Left ventricle myocardium superior (tissue), 1 donor: ENCODE measurements at regions not wholly inside any gene's neighbourhood (a gene's known extent, or its start where the extent isn't known, plus 50 kb on each side); places are given as distances from the start of the nearest gene placed in this dataset.
A peak's percentile ranks its signal among the peaks of the same experiment; 100 is the strongest.
"Not testable (repeated sequence)": the region's sequence is repeated elsewhere in the genome, so short reads cannot be mapped to it uniquely, and the experiment has no call there.

Experiments
- ATAC-seq: fragments of 200-7000 bp; cut with Tn5 transposase; one replicate; pipeline ENCODE4 v1.9.1; 2020; ENCODE audit warnings: mild to moderate bottlenecking, moderate library complexity
- DNase-seq: peaks from one replicate; pipeline ENCODE4 v3.0.0-alpha.2; 2020
- intact Hi-C: fragments of 100-400 bp; cut with micrococcal nuclease; formaldehyde crosslinking; loops from one replicate; pipeline ENCODE4 v1.11.0; 2022
- donor health status: DM: no; HTN: yes; CAD: no; lungs with severe emphysema.

- DNase-seq (no peak), ATAC-seq (no peak)
- intact Hi-C loops = no loop called here
These were observed 90.1 kb downstream of the SREK1 start for GRCh38 chr5:66234241-66234640.

GRCh38 chr5:66238435-66238834 is 94.3 kb downstream of the SREK1 start:
- DNase-seq (no peak), ATAC-seq (no peak)
- intact Hi-C loops = no loop called here

- intact Hi-C loops = no loop called here
- DNase-seq = no peak
- no peak for ATAC-seq
These were observed 94.9 kb downstream of the SREK1 start for GRCh38 chr5:66239034-66239433.

- intact Hi-C loops = no loop called here
- DNase-seq (no peak), ATAC-seq (no peak)
These were observed 97.2 kb downstream of the SREK1 start for GRCh38 chr5:66241136-66241825.

- ATAC-seq (no peak), DNase-seq (no peak)
- intact Hi-C loops = no loop called here
These were observed 98.1 kb downstream of the SREK1 start for GRCh38 chr5:66242050-66242715.

DNA sequence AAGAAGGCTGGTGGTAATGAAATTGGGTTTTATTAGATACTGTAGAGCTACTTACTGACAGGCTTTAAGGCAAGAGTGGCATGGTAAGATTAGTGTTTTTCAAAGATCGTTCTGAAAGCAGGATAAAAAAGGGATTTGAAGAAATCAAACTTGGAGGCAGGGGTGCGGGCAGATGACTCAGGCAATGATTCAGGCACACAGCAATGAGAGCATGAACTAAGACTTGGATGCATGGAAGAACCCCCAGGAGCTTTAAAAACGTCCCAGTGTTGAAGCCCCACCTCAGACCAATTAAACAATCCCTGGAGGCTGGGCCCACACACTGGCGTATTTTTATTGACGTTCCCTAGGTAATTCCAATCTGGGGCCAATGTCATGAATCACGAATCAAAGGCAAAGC is 102.5 kb downstream of the SREK1 start:
- ATAC-seq (no peak), DNase-seq (no peak)
- intact Hi-C loops = no loop called here

DNA sequence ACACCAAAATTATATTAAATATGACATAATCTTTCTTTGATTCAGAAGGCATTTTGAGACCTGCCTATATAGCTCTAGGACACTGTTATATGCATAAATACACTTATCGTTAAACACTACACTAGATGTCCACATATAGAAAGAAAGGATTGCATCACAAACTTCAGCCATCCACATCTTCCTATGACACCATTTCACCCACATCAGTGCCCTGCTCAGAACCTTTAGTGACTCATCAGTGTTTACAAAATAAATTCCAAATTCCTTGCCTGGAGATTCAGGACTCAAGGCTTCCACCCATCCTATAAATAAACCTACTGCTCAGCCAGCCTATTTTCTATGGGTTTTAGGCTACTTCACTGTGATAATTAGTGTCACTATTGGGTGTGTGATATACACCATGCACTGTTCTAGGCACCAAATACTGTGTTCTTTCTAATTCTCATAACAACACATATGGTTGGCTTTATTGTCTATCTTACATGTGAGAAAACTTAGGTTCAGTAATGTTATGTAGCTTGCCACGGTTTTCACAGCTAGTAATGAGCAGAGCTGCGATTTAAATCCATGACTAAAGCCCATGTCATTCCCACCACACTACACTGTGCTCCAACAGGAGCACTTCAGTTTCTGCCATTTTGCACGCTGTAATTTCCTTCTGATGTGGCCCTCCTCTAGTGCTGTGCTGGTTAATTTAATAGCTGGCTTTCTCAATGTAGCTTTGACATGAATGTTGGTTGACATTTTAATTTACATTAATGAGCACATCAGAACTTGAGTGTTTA is 103.3 kb downstream of the SREK1 start:
- intact Hi-C loops = no loop called here
- no peak for DNase-seq
- ATAC-seq = no peak

GRCh38 chr5:66248874-66249273 is 104.8 kb downstream of the SREK1 start:
- DNase-seq = no peak
- intact Hi-C loops = no loop called here
- no peak for ATAC-seq

- intact Hi-C loops = no loop called here
- ATAC-seq (no peak), DNase-seq (no peak)
These were observed 105.8 kb downstream of the SREK1 start for GRCh38 chr5:66249920-66250319.

DNA sequence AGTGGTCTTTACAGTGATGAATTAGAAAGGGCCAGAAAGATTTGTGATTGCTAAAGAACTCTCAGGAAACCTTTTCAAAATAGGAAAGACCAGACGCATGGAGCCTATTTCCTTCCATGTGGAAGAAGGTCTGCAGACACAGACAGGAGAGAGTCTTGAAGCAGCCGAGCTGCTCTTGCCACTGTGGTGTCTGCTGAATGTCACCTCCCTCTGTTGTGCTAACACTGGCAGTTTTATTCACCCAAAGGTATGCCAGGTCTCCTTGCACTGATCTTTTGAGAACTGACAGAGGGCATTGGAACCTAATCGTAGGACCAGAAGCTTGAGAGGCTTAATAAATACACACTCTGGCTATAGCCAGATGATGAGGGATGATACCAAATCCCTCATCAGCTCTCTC is 108.7 kb downstream of the SREK1 start:
- no peak for ATAC-seq
- intact Hi-C loops = no loop called here
- DNase-seq = no peak

- intact Hi-C loops = no loop called here
- no peak for ATAC-seq
These were observed 111.6 kb downstream of the SREK1 start for GRCh38 chr5:66255714-66256113.

DNA sequence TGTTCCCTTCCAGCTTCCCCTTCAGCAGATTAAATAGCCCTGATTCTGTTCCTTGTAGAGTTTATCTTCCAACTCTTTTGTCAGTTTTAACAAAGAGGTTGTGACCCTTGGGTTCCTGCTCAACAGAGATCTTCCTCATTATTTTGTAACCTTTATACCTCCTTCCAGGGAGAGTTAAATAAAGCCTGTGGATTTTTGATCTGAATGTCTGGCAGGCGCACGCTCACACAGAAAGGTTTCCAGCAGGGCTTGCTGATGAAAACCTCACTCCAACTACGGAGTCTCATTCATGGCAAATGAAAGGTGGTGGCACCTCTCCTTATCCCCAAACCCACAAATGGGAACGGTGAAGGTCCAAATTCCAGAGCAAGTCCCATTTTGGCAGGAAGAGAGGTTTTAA is 129.0 kb downstream of the SREK1 start:
- DNase-seq (no peak), ATAC-seq (no peak)
- intact Hi-C loops = no loop called here

More at GRCh38 chr5:66255714-66256113, 111.6 kb downstream of the SREK1 start:
- DNase-seq = no peak

DNA sequence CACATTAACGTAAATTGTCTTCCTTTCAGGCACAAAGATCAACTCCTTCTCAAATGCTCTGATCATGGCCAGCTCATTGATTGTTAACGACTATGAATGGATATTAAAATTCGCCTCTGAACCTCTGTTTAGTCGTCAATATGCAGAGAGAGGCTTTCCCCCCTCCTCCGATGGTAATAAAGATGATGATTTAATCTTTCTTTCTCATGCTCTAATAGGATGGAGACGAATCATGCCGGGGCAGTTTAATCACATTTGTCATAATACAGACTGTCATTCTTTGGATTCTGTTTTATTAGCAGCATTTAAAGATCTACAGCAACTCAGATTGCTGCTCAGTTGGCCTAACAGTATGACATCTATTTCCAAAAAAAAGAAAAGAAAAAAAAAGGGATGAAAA is 132.9 kb downstream of the SREK1 start:
- intact Hi-C loops = no loop called here
- ATAC-seq (no peak), DNase-seq (no peak)

DNA sequence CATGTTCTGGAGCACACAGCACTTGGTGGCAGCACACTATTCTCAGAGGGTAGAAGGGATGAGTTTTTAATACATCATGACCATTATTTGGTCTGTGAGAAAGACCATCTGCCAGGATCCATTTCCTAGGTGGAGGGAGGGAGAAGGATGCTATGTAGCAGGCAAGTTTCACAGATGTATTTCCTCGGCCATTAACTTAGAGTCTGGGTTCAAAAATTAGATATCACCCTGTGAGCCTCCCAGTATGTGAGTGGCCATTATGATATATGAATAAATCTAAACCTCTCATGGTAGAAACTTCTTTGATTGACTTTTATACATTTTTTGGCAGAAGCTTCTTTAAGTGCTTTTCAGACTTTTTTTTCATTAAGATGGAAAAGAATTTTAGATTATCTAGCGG is 133.9 kb downstream of the SREK1 start:
- ATAC-seq (no peak), DNase-seq (no peak)
- intact Hi-C loops = no loop called here

DNA sequence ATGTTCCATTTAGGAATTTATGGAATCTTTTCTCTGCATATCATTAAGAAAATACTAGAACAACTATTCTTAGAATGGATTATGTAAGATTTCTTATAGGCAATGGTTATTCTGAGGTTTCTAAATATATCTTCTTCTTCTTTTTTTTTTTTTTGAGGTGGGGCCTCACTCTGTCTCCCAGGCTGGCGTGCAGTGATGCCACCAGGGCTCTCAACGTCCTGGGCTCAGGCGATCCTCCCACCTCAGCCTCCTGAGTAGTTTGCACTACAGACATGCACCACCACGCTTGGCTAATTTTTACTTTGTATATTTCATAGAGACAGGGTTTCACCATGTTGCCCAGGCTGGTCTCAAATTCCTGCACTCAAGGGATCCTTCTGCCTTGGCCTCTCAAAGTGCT is 137.2 kb downstream of the SREK1 start:
- intact Hi-C loops = no loop called here
- ATAC-seq (no peak), DNase-seq (no peak)

GRCh38 chr5:66284588-66285342 is 140.7 kb downstream of the SREK1 start:
- ATAC-seq (peak; percentile 68), DNase-seq (no peak)
- intact Hi-C loops = no loop called here

- ATAC-seq (peak; percentile 25), DNase-seq (no peak)
- intact Hi-C loops = no loop called here
These were observed 141.3 kb downstream of the SREK1 start for GRCh38 chr5:66285343-66285922.

GRCh38 chr5:66291771-66292170 is 147.7 kb downstream of the SREK1 start:
- ATAC-seq (no peak), DNase-seq (no peak)
- intact Hi-C loops = no loop called here

DNA sequence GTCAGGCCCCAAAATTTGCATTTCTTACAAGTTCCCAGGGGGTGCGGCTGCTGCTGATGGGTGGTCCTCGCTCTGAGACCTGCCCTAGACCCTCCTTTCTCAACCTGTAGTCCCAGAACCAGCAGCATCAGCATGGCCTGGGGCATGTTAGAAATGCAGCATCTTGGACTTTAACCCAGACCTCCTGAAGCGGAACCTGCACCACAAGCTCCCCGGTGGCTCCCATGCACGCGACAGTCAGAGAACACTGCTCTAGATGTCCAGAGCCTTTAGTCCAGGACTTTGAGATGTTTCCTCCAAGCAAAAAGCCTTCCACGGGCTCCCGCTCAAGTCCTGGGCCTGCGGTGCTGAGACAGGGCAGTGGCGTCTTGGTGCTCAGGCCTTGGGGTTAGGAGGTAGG is 149.8 kb downstream of the SREK1 start:
- ATAC-seq, intact Hi-C loops, DNase-seq: not testable (repeated sequence)
